Naive B cell (primary cell): ENCODE measurements at regions not wholly inside any gene's neighbourhood (a gene's known extent, or its start where the extent isn't known, plus 50 kb on each side); places are given as distances from the start of the nearest gene placed in this dataset.

Source experiments
- ATAC-seq, 2 donors: fragments of 150-1000 bp; cut with Tn5 transposase; 2 replicates each; pipeline ENCODE4 v1.10.0; 2021; ENCODE audit warnings: low read depth in 2 of 2, mild to moderate bottlenecking in 2 of 2, moderate library complexity in 2 of 2
- DNase-seq: peaks from one replicate; pipeline ENCODE4 v3.0.0; 2022
- H3K27ac Mint-ChIP-seq, 6 donors: one replicate each; pipeline ENCODE4 v1.8.0; 2020 to 2022; ENCODE audit warnings: mild to moderate bottlenecking in 6 of 6, mixed read lengths in 6 of 6, moderate library complexity in 5 of 6, inconsistent platforms in 2 of 6
- H3K27me3 Mint-ChIP-seq, 3 donors: one replicate each; pipeline ENCODE4 v1.8.0; 2021 to 2022; ENCODE audit warnings: mixed read lengths in 3 of 3, mild to moderate bottlenecking in 1 of 3
- H3K36me3 Mint-ChIP-seq, 2 donors: one replicate each; pipeline ENCODE4 v1.8.0; 2020 to 2022; ENCODE audit warnings: mixed read lengths in 2 of 2, inconsistent platforms in 1 of 2, mild to moderate bottlenecking in 1 of 2
- H3K4me1 Mint-ChIP-seq, 3 donors: one replicate each; pipeline ENCODE4 v1.8.0; 2020 to 2022; ENCODE audit warnings: mixed read lengths in 3 of 3, inconsistent platforms in 1 of 3, mild to moderate bottlenecking in 1 of 3, moderate library complexity in 1 of 3
- H3K4me3 Mint-ChIP-seq, 8 donors: one replicate each; pipeline ENCODE4 v1.8.0; 2020 to 2022; ENCODE audit warnings: mild to moderate bottlenecking in 8 of 8, mixed read lengths in 8 of 8, moderate library complexity in 8 of 8, inconsistent platforms in 2 of 8
- H3K9me3 Mint-ChIP-seq, 7 donors: one replicate each; pipeline ENCODE4 v1.8.0; 2020 to 2022; ENCODE audit warnings: mixed read lengths in 7 of 7, mild to moderate bottlenecking in 5 of 7, inconsistent platforms in 2 of 7, moderate library complexity in 1 of 7

DNA sequence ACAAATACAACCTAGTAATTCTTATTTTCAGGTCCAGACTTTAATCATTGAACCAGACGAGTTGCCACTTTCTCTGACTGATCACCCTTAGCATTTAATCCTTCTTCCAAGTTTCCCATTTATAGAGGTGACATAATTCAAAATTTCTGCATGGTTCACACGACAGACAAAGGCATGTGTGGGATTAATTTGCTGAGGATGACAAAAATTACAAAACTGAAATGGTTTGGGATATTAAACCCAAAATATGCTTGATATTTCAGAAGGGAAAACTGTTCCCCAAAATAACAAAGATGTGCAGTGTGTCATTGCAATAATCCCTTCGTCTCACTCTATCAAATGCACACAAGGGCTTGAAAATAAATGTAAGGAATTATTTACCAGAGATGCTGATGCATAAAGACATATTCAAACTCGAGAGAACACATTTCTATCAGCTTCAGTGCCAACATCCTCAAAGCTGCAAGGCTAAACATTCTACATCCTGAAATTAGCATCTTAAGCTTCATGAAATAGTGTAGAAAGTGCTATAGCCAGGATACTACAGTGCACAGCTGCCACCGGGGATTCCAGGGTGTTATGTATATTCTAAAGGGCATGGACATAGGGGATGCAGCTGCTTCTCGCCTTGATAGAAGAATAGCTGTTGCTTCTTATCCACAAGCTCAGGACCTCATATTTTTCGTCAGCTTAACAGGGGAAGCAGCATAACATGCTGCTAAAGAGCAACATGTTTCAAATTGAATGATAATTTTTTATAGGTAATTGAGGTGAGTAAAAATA, 198.7 kb upstream of the SLITRK1 start:
- ATAC-seq (no peak), DNase-seq (no peak)
- no peak overlapping the region for H3K4me3 Mint-ChIP-seq
- H3K27ac Mint-ChIP-seq = no peak overlapping the region
- H3K27me3 Mint-ChIP-seq = no peaks in the 10 kb centered on the region
- peaks cover 0 to 6% (median 2%) of the 10 kb centered on the region in 7 donors for H3K9me3 Mint-ChIP-seq
- H3K4me1 Mint-ChIP-seq = no peaks in the 10 kb centered on the region
- H3K36me3 Mint-ChIP-seq = no peaks in the 10 kb centered on the region

DNA sequence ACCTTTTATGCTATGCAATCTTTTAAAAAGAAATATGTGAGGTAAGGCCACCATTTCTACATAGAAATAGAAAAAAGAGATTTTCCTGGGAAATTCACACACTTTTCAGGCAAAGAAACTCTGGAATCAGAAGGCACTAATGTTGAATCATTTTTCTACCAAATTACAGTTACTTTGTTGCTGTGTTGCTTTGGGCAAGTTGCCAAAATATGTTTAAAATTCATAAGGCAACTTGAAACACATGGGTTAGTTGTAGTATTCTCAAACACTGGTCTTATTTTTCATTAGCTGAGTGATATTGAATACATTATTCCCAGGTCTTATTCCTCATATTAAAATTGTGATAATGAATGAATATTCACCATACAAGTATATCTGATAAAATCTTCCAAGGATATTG, 195.0 kb upstream of the SLITRK1 start:
- Mint-ChIP-seq H3K36me3 (no peaks in the 10 kb centered on the region), H3K27me3 (no peaks in the 10 kb centered on the region), H3K4me3 (no peak overlapping the region), H3K27ac (no peak overlapping the region), H3K9me3 (no peaks in the 10 kb centered on the region), H3K4me1 (no peaks in the 10 kb centered on the region)
- ATAC-seq = no peak
- no peak for DNase-seq

DNA sequence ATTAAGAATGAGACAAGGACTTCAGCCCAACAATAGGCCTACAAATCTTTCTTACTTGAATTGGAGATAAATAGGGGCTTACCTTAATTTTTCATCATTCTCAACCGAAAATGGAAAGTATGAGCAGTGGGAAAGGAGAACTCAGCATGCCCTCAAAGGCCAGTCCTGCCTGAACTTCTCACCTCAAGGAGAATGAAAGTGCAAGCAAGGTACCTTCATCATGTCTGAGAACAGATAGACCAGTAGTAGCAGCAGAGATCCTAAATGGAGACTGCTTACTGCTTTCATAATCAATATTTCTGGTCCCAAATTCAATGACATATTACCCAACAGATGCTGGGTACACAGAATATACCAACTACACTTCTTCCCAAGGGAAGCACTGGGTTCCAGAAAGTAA, 194.0 kb upstream of the SLITRK1 start:
- ATAC-seq (no peak), DNase-seq (no peak)
- Mint-ChIP-seq H3K9me3 (no peaks in the 10 kb centered on the region), H3K36me3 (no peaks in the 10 kb centered on the region), H3K27me3 (no peaks in the 10 kb centered on the region), H3K4me3 (no peak overlapping the region), H3K4me1 (no peaks in the 10 kb centered on the region), H3K27ac (no peak overlapping the region)

DNA sequence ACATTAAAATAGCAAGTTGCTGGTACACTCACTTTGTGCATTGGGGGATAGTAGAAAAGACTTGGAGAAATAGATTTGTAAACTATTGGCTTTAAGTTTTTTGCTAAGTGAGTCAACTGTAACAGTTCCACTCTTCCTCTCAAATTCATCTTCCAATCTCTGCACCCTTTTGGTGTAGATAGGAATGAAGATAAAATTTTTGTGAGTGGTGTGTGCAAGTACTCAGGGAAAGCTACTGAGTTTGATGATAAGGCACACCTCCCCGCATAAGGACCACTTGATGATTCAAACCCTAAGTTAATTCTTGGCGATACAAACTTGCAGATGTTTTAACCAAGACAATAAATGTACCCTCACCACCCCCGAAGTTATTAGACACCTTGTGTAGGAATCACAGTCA, 168.3 kb upstream of the SLITRK1 start:
- Mint-ChIP-seq H3K27me3 (no peaks in the 10 kb centered on the region), H3K27ac (no peak overlapping the region), H3K4me1 (no peaks in the 10 kb centered on the region), H3K9me3 (peaks cover 0 to 8% (median 0%) of the 10 kb centered on the region in 7 donors), H3K4me3 (no peak overlapping the region), H3K36me3 (no peaks in the 10 kb centered on the region)
- ATAC-seq (no peak), DNase-seq (no peak)

DNA sequence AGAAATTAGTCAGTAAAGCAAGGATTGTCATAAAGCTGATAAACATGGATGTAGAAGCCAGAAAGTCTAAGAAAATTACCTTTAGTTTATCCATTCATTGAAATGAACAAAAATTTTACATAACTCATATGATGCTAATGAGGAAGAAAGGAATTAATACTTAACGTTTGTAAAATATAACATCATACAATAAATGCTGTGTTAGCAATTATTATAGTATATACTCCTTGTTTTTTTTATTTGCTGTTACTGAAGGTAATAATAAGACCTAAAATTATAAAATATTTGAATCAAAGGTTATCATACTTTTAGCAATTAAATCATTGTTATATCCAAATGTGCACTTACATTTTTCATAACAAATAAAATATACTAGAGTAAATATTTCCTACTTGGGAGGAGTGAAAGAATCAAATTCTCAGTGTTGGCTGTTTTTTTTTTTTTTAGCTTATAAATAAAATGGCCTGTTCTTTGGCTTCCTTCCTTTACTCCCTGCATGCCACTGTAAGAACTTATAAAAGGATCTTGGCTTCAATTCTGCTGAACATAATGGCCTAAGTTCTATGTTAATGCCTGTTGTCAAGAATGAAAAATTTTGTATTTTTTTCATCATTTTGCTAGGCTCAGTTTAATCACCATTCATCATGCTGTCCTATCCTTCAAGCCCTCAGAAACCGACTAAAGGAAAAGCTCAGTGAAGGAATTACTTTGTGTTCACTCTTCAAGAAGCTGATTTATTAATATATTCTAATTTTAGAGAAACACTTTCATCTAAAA, 167.4 kb upstream of the SLITRK1 start:
- no peaks in the 10 kb centered on the region for H3K36me3 Mint-ChIP-seq
- DNase-seq = no peak
- no peak for ATAC-seq

DNA sequence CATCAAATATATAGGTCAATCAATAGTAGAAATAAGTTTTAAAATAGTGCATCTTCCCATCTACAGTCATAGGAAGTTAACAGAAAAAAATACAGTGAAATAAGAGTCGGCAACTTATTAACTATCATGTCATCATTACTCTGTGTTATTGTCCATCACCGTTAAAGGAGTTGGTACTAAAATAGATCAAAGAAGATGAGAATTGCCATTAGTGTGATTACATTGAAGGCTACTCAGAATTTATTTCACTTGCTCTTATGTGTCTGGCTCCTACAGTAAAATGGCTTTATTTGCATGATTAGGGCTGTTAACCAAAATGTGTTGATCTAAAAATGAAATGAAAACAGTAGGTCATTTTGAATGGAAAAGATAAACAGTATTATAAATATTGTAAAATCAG, 162.5 kb upstream of the SLITRK1 start:
- Mint-ChIP-seq H3K4me1 (no peaks in the 10 kb centered on the region), H3K27me3 (no peaks in the 10 kb centered on the region), H3K27ac (no peak overlapping the region), H3K36me3 (no peaks in the 10 kb centered on the region), H3K9me3 (peaks cover 0 to 5% (median 0%) of the 10 kb centered on the region in 7 donors), H3K4me3 (no peak overlapping the region)
- no peak for DNase-seq
- no peak for ATAC-seq

More for the DNA sequence above, 167.4 kb upstream of the SLITRK1 start:
- Mint-ChIP-seq H3K4me3 (no peak overlapping the region), H3K27me3 (no peaks in the 10 kb centered on the region), H3K4me1 (no peaks in the 10 kb centered on the region), H3K27ac (no peak overlapping the region), H3K9me3 (peaks cover 0 to 5% (median 0%) of the 10 kb centered on the region in 7 donors)

DNA sequence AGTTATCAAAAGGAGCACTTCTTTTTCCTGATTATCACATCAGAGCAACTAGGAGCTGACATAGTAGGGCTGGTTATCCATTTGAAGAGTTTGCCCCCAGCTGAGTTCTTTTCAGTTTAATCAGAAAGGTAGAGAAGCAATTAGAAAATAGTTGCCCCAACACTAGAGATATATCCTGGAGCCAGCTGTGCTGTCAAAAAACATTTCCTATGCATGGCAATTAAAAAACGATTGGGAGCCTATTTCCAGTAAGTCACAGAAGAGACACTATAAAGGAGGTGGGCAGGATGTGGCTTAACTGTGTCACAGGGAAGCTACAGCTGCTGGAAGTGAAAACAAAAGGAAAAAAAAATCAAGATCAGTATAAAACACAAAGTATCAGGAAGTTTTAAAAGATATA, 155.7 kb upstream of the SLITRK1 start:
- no peak for DNase-seq
- no peak for ATAC-seq
- Mint-ChIP-seq H3K27ac (no peak overlapping the region), H3K27me3 (no peaks in the 10 kb centered on the region), H3K4me1 (no peaks in the 10 kb centered on the region), H3K36me3 (no peaks in the 10 kb centered on the region), H3K9me3 (peaks cover 0 to 5% (median 0%) of the 10 kb centered on the region in 7 donors), H3K4me3 (peak overlapping the region in 1 of 8 donors; percentile 1)

DNA sequence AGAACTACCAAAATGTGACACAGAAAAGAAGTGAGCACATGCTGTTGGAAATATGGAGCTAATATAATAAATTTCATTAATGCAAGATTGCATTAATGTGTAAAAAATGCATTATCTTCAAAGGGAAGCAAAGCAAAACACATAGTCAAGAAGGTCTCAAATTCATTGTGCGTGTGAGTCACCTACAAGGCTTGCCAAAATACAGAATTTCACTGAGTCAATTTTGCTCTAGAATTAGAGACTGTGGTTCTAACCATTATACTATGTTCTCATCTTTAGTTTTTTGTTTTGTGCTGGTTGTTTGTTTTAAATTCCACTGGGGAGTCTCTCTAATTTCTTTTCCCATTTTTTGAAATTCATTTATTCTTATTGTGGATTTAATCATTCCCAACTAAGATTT, 149.8 kb upstream of the SLITRK1 start:
- no peaks in the 10 kb centered on the region for H3K4me1 Mint-ChIP-seq
- no peak for ATAC-seq
- no peaks in the 10 kb centered on the region for H3K27me3 Mint-ChIP-seq
- peaks cover 0 to 4% (median 0%) of the 10 kb centered on the region in 7 donors for H3K9me3 Mint-ChIP-seq
- no peak overlapping the region for H3K4me3 Mint-ChIP-seq
- no peak for DNase-seq
- H3K36me3 Mint-ChIP-seq = no peaks in the 10 kb centered on the region
- H3K27ac Mint-ChIP-seq = no peak overlapping the region

DNA sequence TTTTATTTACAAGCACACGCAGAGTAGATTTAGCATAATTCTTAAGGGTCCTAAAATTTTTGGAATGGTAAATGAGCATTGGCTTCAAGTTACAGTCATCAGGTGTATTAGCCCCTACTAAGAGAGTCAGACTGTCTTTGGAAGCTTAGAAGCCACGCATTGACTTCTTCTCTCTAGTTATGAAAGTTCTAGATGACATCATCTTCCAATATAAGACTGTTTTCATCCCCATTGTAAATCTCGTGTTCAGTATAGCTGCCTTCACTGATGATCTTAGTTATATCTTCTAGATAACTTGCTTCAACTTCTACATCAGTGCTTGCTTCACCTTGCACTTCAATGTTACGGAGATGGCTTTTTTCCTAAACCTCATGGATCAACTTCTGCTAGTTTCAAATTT, 148.8 kb upstream of the SLITRK1 start:
- no peaks in the 10 kb centered on the region for H3K27me3 Mint-ChIP-seq
- no peak overlapping the region for H3K4me3 Mint-ChIP-seq
- no peaks in the 10 kb centered on the region for H3K36me3 Mint-ChIP-seq
- DNase-seq (no peak), ATAC-seq (no peak)
- no peak overlapping the region for H3K27ac Mint-ChIP-seq
- peaks cover 0 to 4% (median 0%) of the 10 kb centered on the region in 7 donors for H3K9me3 Mint-ChIP-seq
- no peaks in the 10 kb centered on the region for H3K4me1 Mint-ChIP-seq

DNA sequence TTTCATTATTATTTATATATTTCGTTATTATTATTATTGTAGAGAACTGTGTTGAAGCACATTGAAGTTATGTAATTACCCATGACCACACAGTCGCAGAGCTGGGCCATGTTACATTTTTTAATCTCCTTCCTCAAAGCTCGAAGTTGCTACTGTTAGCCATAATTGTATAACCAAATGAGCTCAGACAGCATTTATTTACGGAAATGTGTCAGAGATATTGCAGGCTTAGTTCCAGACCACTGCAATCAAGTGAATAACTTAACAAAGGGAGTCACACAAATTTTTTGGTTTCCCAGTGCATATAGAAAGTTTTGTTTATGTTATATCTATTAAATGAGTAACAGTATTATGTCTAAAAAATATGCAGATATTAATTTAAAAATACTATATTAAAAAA, 147.1 kb upstream of the SLITRK1 start:
- Mint-ChIP-seq H3K27ac (no peak overlapping the region), H3K36me3 (no peaks in the 10 kb centered on the region)

DNA sequence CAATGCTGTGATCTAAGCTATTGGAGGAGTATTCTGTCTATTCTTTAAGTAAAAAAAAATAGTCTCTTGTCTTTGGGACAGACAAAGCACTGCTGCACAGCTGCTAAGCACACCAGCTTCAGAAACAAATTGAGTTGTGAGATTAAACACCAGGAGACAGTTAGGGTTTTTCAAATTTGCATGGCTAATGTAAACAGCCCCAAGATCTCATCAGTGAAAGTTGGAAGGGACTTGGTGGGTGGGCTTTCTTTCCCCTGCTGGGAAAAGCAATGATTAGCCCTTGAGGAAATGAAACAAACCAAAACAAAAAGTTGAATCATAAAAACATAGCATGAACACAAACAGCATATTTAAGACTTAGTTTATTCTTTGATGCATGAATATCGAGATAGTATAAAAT, 143.6 kb upstream of the SLITRK1 start:
- Mint-ChIP-seq H3K27me3 (no peaks in the 10 kb centered on the region), H3K36me3 (no peaks in the 10 kb centered on the region), H3K4me1 (no peaks in the 10 kb centered on the region), H3K27ac (no peak overlapping the region), H3K9me3 (peaks cover 0 to 4% (median 0%) of the 10 kb centered on the region in 7 donors), H3K4me3 (no peak overlapping the region)
- DNase-seq (no peak), ATAC-seq (no peak)

More for the DNA sequence above, 147.1 kb upstream of the SLITRK1 start:
- DNase-seq = no peak
- ATAC-seq = no peak
- Mint-ChIP-seq H3K4me3 (no peak overlapping the region), H3K9me3 (peaks cover 0 to 4% (median 0%) of the 10 kb centered on the region in 7 donors), H3K27me3 (no peaks in the 10 kb centered on the region), H3K4me1 (no peaks in the 10 kb centered on the region)

DNA sequence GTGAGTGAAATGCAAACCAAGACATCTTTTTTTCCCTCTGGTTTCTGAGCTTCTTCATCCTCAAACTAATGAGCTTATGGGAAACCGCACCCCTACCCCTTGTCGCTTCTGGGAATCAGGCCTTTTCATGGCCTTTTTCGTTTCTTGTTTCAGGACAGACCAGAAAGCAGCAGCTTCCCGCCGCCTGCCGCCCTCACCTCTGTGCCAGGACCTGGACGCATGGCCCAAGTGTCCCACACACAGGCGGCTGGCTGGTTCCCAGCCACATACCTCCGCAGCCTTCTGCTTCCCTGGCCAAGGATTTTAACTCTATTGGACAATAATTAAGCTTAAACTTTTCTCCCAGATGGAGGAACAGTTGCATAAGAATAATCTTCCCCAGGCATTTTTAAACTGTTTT, 114.1 kb upstream of the SLITRK1 start:
- ATAC-seq = no peak
- Mint-ChIP-seq H3K4me3 (no peak overlapping the region), H3K9me3 (peaks cover 0 to 2% (median 0%) of the 10 kb centered on the region in 7 donors), H3K36me3 (no peaks in the 10 kb centered on the region), H3K27me3 (no peaks in the 10 kb centered on the region), H3K27ac (no peak overlapping the region), H3K4me1 (no peaks in the 10 kb centered on the region)
- no peak for DNase-seq

DNA sequence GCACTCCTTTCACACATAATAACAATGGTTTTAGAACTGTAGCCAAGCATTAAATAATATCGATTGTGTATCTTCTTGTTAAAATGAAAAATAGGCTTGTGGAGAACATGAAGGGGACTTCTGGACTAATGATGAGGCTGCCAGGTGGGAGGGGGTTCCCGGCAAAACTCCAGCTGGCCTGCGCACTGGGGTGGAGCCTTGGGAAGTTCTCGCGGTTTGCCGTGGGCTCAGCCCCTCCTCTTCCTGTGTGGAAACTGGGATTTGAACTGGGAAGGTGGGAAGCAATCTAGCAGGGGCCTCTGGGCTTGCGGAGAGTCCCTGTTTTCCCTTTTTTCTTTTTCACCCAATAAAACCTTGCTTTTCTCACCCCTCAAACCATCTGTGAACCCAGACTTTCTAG, 113.7 kb upstream of the SLITRK1 start:
- Mint-ChIP-seq H3K4me3 (no peak overlapping the region), H3K27me3 (no peaks in the 10 kb centered on the region), H3K9me3 (no peaks in the 10 kb centered on the region), H3K36me3 (no peaks in the 10 kb centered on the region), H3K27ac (no peak overlapping the region), H3K4me1 (no peaks in the 10 kb centered on the region)
- ATAC-seq = no peak
- DNase-seq = no peak
